NB4 (cell line): ENCODE measurements at regions not wholly inside any gene's neighbourhood (a gene's known extent, or its start where the extent isn't known, plus 50 kb on each side); places are given as distances from the start of the nearest gene placed in this dataset.

Experiments
- POLR2A ChIP-seq: IDR thresholded peaks from 2 replicates; pipeline ENCODE4 v1.6.1; 2011; ENCODE audit warnings: mild to moderate bottlenecking; ENCODE audit not compliant: insufficient read length; ENCODE audit errors: extremely low read depth
- TF ChIP-seq, protein P1 (sequence below): IDR thresholded peaks from one replicate; pipeline ENCODE4 v1.5.1; 2012; ENCODE audit warnings: low read depth, low read length
- TF ChIP-seq, protein P2 (sequence below): IDR thresholded peaks from 2 replicates; pipeline ENCODE4 v1.6.1; 2011; ENCODE audit warnings: low read depth, low read length

DNA sequence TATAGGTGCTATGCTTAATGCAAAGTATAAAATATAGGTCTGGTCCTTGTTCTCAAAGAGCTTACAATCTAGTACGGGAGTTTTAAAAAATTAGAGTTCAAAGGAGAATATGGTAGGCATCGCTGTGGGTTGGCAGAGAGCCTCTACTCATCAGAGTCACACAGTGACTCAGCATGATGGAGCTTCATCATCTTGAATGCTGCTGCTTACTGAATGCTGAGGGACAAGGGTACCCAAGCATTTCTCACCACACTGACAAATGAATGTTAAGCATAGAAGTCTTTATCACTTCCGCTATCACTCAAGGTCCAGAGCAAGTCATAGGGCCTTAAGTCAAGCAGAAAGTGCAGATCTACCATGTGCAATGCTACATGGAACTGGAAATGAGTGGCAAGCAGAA lies 268.6 kb upstream of the IGFBP7 start:
- TF ChIP-seq, protein P1, sequence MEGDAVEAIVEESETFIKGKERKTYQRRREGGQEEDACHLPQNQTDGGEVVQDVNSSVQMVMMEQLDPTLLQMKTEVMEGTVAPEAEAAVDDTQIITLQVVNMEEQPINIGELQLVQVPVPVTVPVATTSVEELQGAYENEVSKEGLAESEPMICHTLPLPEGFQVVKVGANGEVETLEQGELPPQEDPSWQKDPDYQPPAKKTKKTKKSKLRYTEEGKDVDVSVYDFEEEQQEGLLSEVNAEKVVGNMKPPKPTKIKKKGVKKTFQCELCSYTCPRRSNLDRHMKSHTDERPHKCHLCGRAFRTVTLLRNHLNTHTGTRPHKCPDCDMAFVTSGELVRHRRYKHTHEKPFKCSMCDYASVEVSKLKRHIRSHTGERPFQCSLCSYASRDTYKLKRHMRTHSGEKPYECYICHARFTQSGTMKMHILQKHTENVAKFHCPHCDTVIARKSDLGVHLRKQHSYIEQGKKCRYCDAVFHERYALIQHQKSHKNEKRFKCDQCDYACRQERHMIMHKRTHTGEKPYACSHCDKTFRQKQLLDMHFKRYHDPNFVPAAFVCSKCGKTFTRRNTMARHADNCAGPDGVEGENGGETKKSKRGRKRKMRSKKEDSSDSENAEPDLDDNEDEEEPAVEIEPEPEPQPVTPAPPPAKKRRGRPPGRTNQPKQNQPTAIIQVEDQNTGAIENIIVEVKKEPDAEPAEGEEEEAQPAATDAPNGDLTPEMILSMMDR: no peak
- no peak for TF ChIP-seq POLR2A
- TF ChIP-seq, protein P2, sequence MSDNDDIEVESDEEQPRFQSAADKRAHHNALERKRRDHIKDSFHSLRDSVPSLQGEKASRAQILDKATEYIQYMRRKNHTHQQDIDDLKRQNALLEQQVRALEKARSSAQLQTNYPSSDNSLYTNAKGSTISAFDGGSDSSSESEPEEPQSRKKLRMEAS: no peak
